Dermis microvascular lymphatic vessel endothelial cell (primary cell): ENCODE measurements at regions not wholly inside any gene's neighbourhood (a gene's known extent, or its start where the extent isn't known, plus 50 kb on each side); places are given as distances from the start of the nearest gene placed in this dataset.
A peak's percentile ranks its signal among the peaks of the same experiment; 100 is the strongest.
"Not testable (repeated sequence)": the region's sequence is repeated elsewhere in the genome, so short reads cannot be mapped to it uniquely, and the experiment has no call there.

Experiments
- DNase-seq, 2 donors: peaks; one replicate each; pipeline versions ENCODE4 v3.0.0 to v3.0.0-alpha.2; 2010; ENCODE audit warnings: low read depth in 2 of 2

DNA sequence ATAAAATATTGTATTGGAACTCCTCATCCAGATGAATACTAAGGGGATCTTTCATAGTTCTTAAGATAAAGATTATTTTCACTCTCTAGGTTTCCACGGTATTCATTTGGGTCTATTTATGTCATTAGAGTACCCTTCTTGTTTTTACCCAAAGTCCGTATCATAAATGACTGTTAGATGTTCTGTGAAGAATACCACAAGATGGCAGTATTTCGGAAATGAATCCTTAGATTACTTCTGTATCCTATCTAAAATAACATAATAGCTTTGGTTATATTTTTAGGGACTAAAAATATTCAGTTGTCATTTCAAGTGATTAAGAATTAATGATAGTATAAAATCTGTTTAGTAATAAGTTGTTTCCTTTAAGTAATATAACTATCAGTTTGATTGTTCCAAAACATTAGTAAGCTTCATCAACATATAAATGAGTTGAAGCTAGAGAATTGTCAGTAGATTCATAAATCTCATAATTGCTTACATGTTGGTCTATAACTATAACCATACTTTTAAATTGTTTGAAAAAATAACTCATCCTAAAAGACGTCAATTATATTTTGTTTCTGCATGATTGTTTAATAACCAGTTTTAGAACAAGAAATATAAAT is 337.5 kb upstream of the KCND2 start:
- peak; percentile 31 to 35 for DNase-seq

DNA sequence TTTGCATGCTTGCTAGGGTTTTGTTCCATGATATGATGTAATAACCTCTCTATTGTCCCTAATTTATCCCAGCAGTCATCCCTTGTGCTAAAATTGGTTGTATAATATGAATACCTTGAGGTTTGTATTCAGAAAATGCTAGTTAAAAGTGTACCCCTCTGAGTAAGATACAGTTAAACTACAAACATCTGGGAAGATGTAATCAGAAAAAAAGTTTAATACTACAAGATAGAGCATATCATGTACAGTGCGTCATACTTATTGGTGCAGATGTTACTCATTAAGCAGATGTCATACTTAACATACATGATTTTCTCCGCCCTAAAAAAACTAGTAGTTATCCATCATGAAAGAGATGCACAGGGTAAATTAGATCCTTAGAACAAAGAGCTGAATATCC is 336.1 kb upstream of the KCND2 start:
- no peak for DNase-seq

DNA sequence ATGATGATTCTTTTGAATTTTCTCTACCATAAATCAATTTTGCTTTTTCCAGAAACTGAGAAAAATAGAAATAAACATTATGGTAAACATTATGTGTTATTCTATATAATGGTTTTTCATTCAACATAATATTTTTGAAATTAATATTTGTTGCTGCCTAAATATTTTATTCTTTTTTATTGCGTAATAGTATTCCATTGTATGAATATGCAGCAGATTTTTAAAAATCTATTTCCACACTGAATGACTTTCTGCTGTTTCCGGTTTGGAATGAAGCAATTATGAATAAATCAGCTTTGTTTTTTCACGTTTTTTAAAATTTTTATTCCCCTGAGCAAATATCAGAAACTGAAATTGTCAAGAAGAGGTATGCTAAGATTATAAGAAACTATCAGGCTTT is 335.2 kb upstream of the KCND2 start:
- DNase-seq, result no peak

DNA sequence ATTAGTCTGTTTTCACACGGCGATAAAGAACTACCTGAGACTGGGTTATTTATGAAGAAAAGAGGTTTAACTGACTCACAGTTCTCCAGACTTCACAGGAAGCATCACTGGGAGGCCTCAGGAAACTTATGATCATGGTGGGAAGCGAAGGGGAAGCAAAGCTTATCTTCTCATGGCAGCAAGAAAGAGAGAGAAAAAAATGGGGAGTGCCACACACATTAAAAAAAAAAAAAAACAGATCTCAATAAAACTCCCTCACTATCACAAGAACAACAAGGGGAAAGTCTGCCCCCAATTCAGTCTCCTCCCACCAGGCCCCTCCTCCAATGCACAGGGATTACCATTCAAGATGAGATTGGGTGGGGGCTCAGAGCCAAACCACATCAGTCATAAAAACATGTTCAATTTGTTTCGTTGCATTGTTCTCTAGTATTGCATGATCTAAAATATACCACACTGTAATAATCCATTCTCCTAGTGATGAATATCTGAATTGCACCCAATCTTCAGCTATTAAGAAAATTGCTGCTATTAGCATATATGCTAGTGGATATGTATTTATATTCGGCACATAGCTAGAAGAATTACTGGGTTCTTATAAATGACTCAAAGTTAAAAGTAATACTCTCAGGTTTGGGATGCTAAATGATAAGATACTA is 328.9 kb upstream of the KCND2 start:
- DNase-seq, result no peak

DNA sequence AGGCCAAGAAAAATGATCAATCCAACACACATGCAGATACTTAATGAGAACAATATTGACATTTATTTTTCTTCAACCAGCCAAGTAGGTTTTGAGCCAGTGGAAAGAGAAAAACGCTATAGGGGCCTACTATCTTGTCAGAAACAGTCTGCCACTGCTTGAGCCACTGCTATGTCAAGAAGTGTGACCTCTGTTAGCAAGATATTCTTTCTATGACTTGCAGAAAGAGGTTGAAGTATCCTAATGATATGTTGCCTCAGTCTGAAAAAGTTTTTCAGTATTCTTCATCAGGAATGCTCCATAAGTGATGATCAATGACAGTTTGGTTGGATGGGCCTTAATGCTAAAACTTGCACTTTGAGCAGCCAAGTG is 328.4 kb upstream of the KCND2 start:
- no peak for DNase-seq

DNA sequence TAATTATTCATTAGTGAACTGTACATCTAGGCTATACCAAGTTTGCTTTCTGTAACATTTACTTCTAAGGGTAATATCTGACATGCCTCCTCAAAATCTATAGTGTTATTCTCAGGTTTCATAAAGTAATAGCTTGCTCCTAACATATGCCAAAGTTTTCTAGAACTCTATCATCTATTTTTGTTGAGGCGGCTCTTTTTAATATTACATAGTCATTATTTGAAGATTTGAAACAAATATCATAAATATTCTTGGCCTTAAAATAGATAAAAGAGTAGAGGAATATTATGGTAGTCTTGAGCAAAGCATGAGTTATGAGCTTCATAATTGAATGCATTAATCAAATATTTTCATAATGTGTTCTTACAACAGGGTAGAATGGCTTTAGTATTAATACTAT is 327.2 kb upstream of the KCND2 start:
- no peak for DNase-seq

DNA sequence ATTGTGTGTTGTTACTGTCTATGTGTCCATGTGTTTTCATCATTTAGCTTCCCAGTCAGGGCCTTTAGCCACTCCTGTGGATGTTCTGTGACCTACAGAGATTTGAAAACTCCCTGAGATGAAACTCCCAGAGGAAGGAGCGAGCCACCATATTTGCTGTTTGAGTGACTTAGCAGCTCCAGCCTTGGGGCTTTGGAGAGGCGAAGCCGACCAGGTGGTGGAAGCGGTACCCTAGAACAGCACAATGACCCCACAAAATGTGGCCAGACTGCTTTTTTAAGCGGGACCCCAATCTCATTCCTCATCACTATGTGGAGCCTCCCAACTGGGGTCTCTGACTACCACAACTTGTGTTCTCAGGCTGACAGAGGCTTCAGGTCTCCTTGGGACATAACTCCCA is 323.9 kb upstream of the KCND2 start:
- no peak for DNase-seq

DNA sequence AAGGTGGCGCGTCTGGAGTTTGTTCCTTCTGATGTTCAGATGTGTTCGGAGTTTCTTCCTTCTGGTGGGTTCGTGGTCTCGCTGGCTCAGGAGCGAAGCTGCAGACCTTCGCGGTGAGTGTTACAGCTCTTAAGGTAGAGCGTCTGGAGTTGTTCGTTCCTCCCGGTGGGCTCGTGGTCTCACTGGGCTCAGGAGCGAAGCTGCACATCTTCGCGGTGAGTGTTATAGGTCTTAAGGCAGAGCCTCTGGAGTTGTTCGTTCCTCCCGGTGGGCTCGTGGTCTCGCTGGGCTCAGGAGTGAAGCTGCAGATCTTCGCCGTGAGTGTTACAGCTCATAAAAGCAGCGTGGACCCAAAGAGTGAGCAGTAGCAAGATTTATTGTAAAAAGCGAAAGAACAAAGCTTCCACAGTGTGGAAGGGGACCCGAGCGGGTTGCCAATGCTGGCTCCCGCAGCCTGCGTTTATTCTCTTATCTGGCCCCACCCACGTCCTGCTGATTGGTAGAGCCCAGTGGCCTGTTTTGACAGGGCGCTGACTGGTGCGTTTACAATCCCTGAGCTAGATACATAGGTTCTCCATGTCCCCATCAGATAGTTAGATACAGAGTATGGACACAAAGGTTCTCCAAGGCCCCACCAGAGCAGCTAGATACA is 322.5 kb upstream of the KCND2 start:
- DNase-seq, result not testable (repeated sequence)

DNA sequence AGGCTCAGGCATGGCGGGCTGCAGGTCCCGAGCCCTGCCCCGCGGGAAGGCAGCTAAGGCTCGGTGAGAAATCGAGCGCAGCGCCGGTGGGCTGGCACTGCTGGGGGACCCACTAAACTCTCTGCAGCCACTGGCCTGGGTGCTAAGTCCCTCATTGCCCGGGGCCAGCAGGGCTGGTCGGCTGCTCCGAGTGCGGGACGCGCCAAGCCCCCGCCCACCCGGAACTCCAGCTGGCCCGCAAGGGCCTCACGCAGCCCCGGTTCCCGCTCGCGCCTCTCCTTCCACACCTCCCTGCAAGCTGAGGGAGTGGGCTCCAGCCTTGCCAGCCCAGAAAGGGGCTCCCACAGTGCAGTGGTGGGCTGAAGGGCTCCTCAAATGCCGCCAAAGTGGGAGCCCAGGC is 321.4 kb upstream of the KCND2 start:
- DNase-seq, result not testable (repeated sequence)

DNA sequence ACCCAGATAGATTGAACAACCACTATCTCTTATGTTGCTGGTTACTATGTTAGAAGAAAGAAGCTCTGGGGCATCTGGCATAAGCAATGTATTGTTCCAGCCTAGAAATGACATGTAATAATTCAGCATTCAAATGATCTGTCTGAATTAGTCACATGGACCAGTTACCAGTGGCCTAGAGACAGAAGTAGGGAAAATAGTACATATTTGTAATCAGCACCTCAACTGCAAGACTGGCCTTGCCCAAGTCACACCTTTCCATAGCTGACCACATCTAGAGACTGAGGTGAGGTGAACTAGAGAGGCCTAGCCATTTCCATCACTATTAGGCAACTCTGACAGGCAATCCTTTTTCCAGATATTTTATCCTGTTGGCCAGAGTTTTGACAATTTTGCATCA is 315.6 kb upstream of the KCND2 start:
- DNase-seq, result no peak

DNA sequence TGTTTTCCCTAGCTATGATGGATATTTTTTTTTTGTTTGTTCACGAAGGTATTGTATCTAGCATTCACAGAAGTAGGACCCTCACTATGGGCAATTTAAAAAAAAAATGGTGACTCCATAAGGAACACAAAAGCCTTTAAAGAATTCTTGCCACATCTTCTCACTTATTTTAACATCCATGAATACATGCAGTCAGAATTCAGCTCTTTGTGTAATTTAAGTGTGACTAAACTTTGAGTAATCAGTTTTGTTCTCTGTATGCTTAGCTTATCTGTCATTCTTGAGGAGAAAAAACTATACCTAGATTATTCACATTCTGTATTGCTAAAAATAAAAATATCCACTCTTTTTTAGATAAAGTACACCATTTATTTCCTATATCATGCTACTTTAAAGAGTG is 313.2 kb upstream of the KCND2 start:
- no peak for DNase-seq

DNA sequence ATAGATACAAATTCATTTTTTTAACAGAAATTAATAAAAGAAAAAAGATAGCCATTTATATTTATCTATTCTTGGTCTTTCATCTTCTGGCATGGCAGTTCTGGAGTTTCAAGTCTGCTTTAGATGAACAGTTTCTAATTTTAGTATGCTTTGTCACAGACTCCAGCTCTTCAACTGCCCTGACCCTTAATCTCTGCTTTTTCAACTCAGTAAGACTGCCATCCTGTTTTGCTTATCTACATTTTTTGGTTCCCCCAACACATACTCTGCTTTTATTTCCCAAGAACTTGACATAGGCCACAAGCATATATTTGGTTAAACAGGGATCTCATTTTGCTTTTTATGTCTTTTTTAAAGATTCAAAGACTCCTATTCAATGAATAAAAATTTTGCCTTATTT is 309.3 kb upstream of the KCND2 start:
- DNase-seq, result no peak

DNA sequence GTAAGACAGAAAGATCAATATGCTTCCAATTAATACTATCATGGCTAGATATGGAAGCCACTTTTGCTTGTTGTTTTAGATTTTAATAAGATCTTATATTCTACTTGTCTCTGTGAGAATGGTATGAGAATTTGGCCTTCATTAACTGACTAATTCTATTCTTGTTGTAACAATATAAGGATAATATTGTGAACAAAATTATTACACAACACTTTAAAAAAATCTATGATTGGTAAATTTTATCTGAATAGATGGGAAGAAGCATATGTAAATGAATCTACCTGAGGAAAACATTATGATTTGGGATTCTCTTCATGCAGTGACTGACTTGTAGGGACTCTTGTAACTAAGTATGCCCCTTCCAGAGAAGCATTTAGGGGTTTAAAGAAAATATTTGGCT is 308.9 kb upstream of the KCND2 start:
- DNase-seq, result no peak

DNA sequence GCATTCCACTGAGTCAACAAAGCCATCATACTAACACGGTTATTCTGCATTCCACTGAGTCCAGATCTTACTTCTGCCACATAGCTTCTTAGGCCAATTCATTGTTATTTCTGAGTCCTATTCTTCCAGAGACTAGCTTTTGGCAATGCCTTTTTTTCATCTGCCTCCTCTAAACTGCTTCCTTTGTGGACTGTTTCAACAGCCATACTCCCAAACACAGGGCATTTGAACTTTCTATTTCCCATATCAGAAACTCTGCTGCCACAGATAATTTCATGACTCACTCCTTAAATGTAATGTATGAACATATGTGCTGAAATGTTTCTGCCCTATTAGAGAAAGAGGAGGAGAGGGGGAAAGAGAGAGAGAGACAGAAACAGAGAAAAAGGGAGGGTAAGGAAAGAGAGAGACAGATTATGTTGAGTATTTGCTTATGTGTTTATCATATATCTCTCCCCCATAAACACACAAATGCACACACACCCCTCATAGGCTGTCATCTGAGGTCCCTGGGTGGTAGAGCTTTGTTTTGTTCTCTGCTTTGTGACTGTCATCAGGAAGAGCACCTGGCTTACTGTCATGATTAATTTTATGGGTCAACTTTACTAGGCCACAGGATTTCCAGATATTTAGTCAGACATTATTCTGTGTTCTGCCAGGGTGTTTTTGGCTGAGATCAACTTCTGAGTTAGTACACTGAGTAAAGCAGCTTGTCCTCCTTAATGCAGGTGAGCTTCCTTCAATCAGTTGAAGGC is 308.0 kb upstream of the KCND2 start:
- DNase-seq, result no peak

DNA sequence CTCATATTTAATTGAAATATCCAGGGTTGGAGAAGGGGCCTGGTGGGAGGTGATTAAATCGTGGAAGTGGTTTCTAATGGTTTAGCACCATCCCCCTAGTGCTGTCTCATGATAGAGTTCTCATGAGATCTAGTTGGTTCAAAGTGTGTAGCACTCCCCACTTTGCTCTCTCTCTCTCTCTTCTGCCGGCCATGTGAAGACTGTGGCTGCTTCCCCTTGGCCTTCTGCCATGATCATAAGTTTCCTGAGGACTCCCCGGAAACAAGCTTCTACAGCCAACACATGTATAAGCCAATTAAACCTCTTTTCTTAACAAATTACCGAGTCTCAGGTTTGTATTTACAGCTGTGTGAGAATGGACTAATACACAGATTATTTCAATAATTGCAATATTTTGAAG is 305.8 kb upstream of the KCND2 start:
- no peak for DNase-seq

DNA sequence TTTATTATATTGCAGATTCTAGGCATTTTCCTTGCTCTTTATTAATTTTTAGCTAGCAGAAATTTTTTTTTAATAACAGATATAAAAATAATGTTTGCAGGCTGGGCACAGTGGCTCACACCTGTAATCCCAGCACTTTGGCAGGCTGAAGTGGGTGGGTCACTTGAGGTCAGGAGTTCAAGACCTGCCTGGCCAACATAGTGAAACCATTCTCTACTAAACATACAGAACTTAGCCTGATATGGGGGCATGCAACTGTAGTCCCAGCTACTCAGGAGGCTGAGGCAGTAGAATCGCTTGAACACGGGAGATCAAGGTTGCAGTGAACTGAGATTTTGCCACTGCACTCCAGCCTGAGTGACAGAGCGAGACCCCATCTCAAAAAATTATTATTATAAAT is 304.6 kb upstream of the KCND2 start:
- not testable (repeated sequence) for DNase-seq

DNA sequence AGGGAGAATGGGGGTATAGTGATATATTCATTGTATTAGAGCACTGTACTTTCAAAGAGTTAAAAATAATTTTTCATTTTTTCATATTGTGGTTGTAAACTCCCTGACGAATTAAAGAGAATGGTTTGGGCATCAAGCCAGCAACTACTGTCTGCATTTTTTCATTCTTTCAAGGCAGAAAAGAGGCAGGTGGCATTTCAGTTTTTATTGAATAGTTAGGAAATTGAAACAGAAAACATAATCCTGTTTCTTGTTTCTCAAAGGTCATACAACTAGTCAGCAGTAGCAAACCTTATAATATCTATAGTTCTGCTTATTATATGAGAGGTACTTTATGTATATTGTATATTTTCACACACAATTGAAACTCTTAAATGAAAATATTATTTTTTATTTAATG is 303.9 kb upstream of the KCND2 start:
- DNase-seq, result no peak

DNA sequence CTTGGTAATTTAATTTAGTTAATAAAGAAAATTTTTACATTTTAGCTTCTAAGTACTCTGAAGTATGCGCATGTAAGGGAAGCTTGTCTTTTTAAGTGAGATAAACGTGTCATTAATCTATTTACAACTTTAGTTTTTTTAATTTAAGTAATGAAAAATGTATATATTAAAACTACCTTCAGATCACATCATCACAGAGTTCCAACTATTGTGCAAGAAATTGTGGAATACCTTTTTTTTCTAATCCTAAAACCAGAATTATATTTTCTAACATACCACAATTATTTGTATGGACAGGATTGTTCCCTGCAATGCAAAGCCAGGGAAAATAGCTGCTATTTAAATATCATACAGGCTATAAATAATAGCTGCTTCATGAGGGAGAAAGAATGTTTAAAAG is 303.2 kb upstream of the KCND2 start:
- no peak for DNase-seq

DNA sequence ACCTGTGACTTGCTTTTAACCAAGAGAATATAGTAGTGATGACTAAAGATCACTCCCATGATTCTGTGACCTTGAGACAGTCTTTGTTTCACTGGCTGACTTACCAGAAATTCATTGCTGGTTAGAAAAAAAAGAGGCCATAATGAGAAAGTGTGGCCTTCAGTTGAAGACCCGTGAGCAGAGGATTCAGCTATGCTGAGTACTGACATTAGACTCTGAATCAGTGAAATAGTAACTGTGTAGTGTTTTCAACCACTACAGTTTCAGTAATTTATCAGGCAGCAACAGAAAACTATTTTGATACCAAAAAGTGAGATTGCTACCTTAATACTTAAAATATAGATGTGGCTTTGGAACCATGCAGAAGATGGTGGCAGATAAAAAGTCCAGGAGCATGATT is 298.0 kb upstream of the KCND2 start:
- no peak for DNase-seq

DNA sequence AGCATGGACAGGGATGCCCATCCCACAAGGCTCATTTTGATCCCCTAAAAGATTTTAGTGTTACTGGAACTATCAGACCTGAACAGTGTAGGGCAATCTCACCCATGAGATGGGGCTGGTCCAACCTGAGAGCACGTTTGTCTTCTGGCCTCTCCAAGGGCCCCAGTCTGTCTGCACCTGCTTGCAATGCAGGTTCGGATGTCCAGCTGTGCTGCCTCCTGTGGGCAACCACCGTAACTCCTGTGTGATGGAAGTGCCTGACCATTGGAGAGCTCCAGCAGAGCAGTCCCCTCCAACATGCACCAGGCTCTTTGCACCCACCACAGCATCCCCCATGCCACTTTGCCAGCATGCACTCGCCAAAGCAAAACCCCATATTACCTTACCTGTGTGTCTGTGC is 290.1 kb upstream of the KCND2 start:
- DNase-seq, result no peak

DNA sequence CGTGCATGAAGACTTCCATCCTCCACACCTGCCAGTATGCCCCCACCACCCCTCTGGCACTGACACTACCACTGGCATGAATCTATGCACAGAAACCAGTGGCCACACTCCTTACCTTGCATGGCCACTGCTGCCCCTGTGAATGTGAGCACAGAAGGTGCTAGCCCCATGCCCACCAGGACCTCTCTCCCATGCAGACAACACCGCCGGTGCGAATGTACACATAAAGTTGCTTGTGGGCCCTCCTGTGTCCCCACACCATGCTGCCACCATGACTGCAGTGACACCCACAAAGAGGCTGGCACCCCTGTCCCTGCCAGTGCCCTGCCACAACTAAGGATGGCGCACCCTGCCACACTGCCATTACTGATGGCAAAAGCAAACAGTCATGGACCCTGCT is 289.5 kb upstream of the KCND2 start:
- DNase-seq, result no peak

DNA sequence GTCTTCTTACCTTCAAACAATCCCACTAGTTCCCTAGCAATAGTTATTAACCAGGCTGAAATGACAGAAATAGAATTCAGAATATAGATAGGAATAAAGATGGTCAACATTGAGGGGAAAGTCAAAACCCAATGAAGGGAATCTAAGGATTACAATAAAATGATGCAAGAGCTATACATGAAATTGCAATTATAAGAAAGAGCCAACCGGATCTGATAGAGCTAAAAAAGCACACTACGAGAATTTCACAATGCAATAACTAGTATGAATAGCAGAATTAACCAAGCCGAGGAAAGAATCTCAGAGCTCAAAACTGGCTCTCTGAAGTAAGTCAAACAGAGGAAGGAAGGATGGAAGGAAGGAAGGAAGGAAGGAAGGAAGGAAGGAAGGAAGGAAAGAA is 288.7 kb upstream of the KCND2 start:
- DNase-seq, result no peak

DNA sequence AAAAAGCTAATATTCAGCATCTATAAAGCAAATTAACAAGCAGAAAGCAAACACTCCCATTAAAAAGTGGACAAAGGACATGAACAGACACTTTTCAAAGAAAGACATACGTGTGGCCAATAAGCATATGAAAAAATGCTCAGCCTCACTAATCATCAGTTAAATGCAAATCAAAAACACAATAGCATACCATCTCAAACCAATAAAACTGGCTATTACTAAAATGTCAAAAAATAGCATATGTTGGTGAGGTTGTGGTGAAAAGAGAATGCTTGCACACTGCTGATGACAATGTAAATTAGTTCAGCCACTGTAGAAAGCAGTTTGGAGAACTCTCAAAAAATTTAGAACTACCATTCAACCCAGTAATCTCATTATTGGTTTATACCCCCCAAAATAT is 284.6 kb upstream of the KCND2 start:
- DNase-seq, result no peak
